ENCODE measurements at regions not wholly inside any gene's neighbourhood (a gene's known extent, or its start where the extent isn't known, plus 50 kb on each side); places are given as distances from the start of the nearest gene placed in this dataset.

- TF ChIP-seq CTCF (IDR thresholded peaks at IDR 0.05), result no peak
- no peaks in the 10 kb centered on the region for H3K4me1 ChIP-seq (ENCODE audit: control insufficient read depth in 1 of 2, low read depth in 2 of 2)
- no peak overlapping the region for H3K4me3 ChIP-seq
- no peak for ATAC-seq (ENCODE audit: insufficient number of reproducible peaks, low FRiP score, low read depth)
- no peaks in the 10 kb centered on the region for H3K36me3 ChIP-seq
- no peak overlapping the region for H3K27ac ChIP-seq
- DNase-seq (ENCODE audit: low spot score), result no peak
- no peaks in the 10 kb centered on the region for H3K27me3 ChIP-seq (replicated peaks; ENCODE audit: insufficient read depth)
- no peaks in the 10 kb centered on the region for H3K9me3 ChIP-seq
Measured at GRCh38 chr10:113301342-113301984, 251.4 kb upstream of the HABP2 start.

GRCh38 chr10:113302062-113302461 lies 250.8 kb upstream of the HABP2 start:
- Histone ChIP-seq H3K4me1 (ENCODE audit: control insufficient read depth in 1 of 2, low read depth in 2 of 2) (no peaks in the 10 kb centered on the region), H3K27me3 (replicated peaks; ENCODE audit: insufficient read depth) (no peaks in the 10 kb centered on the region), H3K9me3 (no peaks in the 10 kb centered on the region), H3K36me3 (no peaks in the 10 kb centered on the region), H3K27ac (no peak overlapping the region), H3K4me3 (no peak overlapping the region)
- no peak for TF ChIP-seq CTCF (IDR thresholded peaks at IDR 0.05)
- no peak for DNase-seq (ENCODE audit: low spot score)
- ATAC-seq (ENCODE audit: insufficient number of reproducible peaks, low FRiP score, low read depth), result no peak

GRCh38 chr10:113303544-113304146 lies 249.2 kb upstream of the HABP2 start:
- no peak overlapping the region for H3K27ac ChIP-seq
- no peaks in the 10 kb centered on the region for H3K27me3 ChIP-seq (replicated peaks; ENCODE audit: insufficient read depth)
- ATAC-seq (ENCODE audit: insufficient number of reproducible peaks, low FRiP score, low read depth), result no peak
- H3K4me3 ChIP-seq, result no peak overlapping the region
- no peaks in the 10 kb centered on the region for H3K4me1 ChIP-seq (ENCODE audit: control insufficient read depth in 1 of 2, low read depth in 2 of 2)
- no peak for TF ChIP-seq CTCF (IDR thresholded peaks at IDR 0.05)
- no peaks in the 10 kb centered on the region for H3K36me3 ChIP-seq
- no peaks in the 10 kb centered on the region for H3K9me3 ChIP-seq
- DNase-seq (ENCODE audit: low spot score), result no peak

- ATAC-seq (ENCODE audit: insufficient number of reproducible peaks, low FRiP score, low read depth) (no peak), DNase-seq (ENCODE audit: low spot score) (no peak)
- H3K9me3 ChIP-seq, result no peaks in the 10 kb centered on the region
- no peaks in the 10 kb centered on the region for H3K27me3 ChIP-seq (replicated peaks; ENCODE audit: insufficient read depth)
- no peak overlapping the region for H3K4me3 ChIP-seq
- no peaks in the 10 kb centered on the region for H3K4me1 ChIP-seq (ENCODE audit: control insufficient read depth in 1 of 2, low read depth in 2 of 2)
- H3K27ac ChIP-seq, result no peak overlapping the region
- no peaks in the 10 kb centered on the region for H3K36me3 ChIP-seq
- TF ChIP-seq CTCF (IDR thresholded peaks at IDR 0.05), result no peak
Measured at GRCh38 chr10:113304726-113305125, 248.1 kb upstream of the HABP2 start.

- no peak overlapping the region for H3K4me3 ChIP-seq
- no peaks in the 10 kb centered on the region for H3K27me3 ChIP-seq (replicated peaks; ENCODE audit: insufficient read depth)
- ATAC-seq (ENCODE audit: insufficient number of reproducible peaks, low FRiP score, low read depth) (no peak), DNase-seq (ENCODE audit: low spot score) (no peak)
- H3K9me3 ChIP-seq, result no peaks in the 10 kb centered on the region
- no peak overlapping the region for H3K27ac ChIP-seq
- TF ChIP-seq CTCF (IDR thresholded peaks at IDR 0.05), result no peak
- H3K4me1 ChIP-seq (ENCODE audit: control insufficient read depth in 1 of 2, low read depth in 2 of 2), result no peaks in the 10 kb centered on the region
- H3K36me3 ChIP-seq, result no peaks in the 10 kb centered on the region
Measured at GRCh38 chr10:113305871-113306270, 247.0 kb upstream of the HABP2 start.
